HG03196 (cell line): ENCODE measurements at regions not wholly inside any gene's neighbourhood (a gene's known extent, or its start where the extent isn't known, plus 50 kb on each side); places are given as distances from the start of the nearest gene placed in this dataset.

Experiments
- ATAC-seq: cut with Tn5 transposase; IDR thresholded peaks from one replicate; pipeline ENCODE4 v1.9.1; 2021; ENCODE audit not compliant: unreplicated experiment

DNA sequence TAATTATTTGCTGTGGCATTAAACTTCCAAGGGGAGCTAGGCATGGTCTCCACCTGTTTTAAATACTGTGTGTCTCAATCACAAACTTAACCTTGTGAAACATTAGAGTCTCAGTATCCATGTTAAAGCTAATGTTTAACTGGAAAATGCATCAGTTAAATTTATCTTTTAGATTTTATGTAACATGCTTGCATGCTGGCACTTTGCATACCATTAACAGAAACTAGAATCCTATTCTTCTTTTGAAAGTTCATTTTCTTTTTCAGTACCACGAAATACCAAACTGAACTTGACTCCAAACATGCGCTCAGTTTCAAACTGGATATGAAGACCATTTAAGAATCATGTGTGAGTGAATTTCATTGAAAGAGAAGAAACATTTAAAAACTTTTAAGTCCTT lies 328.9 kb upstream of the SLC10A2 start:
- ATAC-seq, result no peak

DNA sequence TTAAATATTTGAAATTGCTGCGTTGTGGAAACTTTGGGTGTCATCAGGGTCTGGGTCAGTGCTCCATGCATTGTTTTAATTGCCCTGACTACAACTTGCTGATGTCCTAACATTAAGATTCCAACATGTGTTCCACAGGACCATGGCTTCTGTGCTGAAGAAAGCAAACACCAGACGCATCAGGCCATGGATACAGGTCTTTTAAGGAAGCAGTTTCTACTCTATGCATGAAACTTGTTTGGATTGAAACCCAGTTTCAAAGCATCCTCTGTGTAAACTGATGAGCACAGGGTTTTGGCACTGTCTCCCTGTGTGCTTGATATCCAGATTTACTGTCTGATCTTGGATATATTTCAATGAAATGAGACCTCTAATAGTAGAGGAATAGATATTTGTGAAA lies 328.4 kb upstream of the SLC10A2 start:
- no peak for ATAC-seq

DNA sequence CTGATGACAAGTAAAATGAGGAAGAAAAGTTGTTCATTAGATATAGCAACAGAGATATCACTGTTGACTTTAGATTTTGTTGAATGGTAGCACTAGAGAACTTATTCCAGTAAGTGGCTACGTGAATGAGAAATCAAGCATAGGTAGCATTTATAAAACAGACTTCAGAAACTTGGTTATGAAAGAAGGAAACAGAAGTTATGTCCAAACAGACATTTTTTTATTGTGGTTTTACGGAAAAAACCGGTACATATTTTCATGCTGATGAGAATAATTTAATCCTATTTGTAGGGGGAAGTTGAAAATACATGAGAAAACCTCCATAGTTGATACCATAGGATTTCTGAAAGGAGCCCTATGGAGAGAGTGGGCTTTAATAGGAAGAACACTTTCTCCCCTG lies 325.7 kb upstream of the SLC10A2 start:
- ATAC-seq, result no peak

DNA sequence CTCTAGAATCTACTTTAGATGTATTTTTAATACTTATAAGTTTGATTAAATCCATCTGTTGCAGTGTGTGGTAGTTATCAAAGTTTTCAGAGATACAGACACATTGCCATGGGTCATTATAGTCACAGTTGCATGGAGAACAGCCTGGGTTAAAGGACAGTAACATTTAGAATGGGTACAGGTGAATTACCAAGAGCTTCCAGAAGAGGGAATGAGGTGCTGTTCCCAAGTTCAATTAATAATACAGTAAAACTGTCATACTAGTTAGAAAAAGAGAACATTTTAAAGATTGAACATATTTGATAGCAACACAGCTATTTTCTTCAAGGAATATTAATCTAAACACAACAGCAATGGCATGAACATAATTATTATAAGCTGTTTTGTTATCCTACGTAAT lies 322.6 kb upstream of the SLC10A2 start:
- ATAC-seq, result no peak

DNA sequence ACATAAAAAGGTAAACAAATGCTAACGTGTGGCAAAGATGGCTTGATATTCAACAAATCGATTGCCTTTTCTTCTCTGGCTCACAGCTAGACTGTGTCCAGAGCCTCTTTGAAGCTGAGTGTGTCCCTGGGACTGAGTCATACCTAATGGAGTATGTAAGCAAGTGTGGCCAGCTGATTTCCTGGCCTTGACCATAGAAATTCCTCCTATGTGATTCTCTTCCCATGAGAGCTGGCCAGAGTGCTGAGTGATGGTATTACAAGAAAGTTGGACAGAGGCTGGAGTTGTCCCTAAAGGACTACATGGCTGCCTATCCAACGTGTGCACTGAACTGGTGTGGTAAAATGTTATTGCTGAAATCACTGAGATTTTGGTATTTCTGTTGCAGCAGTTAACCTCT lies 320.1 kb upstream of the SLC10A2 start:
- no peak for ATAC-seq

DNA sequence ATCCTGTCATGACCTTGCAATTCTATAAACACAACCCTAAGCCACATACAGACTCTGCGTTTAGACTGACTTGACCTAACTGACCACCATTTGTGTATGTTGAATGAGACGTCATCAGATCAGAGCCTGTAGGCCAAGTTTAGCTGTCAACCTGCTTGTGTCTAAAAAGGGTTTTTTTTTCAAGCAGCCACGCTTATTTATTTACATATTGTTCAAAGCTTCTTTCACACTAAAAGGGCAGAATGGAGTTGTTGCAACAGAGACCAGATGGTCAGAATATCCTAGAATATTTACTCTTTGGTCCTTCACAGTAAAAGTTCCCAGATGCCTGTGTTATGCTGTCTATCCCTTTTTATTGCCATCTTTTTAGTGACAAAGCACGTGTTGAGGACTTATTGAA lies 307.7 kb upstream of the SLC10A2 start:
- no peak for ATAC-seq

DNA sequence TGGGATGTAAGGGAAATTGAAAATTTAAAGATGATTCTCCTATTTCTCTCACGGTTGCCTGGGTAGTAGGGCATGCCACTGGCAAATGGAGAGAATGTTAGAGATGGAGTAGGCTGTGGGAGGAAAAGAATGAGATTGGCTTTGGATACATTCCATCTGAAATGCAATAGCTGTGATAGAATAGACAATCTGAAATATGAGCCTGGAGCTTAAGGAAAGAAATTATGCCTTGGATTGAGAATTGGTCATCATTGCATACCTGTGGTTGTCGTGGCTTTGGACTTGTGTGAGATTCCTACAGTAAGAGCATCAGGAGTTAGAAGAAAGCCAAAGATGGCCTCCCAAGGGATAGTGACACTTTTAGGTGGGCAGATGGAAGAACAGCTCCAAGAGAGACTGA lies 305.1 kb upstream of the SLC10A2 start:
- ATAC-seq, result no peak

DNA sequence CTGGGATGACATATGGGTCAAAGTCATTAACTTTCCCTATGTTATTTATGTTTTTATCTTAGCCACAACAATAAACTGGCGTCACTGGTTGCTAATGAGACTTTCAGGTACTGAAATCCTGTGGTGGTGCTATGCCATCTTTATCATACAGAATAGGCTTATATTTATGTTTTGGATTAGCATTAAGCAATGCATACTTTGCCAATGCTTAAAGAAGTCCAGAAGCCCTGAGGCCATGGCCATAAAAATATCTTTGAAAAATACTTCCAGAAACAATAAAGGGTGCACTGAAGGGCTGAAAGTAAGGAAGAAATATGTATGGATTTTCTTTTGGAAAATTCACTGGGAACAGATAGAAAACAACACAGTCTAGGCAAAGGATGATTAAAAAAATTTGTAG lies 304.6 kb upstream of the SLC10A2 start:
- ATAC-seq, result no peak

DNA sequence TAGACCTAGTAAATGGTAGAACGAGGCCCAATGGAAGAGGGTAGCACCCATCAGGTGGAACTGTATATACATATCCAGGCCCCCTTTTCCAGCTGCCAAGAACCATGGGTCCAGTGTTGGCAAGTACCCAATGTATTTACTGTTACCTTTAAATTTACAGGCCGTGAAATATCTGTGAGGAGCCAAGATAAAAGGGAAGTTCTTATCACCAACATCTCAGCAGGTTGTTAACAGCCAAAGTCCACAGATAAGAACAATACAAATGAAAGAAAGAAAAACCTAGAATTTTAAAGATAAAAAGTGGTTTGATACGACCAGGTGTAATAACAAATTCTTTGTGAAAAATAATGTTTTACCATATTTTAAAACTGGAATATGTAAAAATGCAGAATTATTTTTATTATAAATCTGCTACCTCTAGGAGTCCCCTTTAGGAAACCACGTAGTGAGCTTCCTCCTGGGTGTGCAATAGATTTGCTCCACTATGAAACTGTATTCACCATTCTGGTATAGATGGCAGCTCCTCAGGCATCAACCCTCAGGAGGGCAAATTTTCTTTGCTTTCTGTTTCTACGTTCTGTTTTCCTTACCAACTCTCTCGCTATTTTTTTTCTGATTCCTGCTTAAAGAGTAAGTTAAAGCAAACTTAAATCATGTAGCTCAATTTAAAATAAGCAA lies 292.2 kb upstream of the SLC10A2 start:
- no peak for ATAC-seq

DNA sequence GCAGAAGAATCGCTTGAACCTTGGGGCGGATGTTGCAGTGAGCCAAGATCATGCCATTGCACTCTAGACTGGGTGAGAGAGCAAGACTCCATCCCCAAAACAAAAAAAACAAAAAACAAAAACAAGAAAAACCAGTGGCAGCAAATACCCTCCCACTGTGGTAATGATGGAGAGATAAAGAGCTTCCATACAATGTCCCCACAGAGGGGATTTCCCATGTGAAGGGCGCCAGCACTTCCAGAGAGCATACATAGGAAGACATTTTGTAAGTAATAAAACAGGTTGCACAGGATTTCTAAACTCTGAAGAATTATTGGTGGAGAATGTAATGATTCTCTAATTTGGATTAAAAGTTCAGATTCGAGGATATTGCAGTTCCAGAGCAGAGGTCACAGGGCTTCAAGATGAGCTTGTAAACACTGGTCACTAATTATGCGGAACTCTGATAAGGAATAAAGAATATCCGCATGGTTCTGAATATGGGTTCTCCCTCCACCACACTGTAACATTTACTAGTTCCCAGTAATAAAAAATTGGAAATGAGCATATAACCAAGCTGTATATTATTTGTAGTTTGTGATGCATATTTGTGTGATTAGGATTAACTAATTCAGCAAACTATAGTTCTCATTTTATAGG lies 290.1 kb upstream of the SLC10A2 start:
- ATAC-seq, result no peak

DNA sequence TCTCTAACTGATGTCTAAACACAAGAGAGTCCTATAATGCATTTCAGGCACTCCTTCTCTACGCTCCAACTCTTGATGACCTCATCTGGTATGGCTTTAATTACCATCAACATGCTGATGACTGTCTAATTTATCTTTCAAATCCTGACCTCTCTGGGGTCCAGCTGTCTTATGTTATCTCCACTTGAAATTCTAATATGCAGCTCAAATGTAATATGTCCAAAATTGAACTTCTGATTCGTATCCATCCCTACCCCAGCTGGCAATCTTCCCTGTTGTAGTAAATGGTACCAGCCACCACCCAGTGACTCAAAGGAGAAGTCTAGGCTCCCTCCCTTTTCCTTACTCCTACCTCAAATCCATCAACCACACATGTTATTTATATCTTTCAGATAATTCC lies 288.0 kb upstream of the SLC10A2 start:
- ATAC-seq, result no peak

DNA sequence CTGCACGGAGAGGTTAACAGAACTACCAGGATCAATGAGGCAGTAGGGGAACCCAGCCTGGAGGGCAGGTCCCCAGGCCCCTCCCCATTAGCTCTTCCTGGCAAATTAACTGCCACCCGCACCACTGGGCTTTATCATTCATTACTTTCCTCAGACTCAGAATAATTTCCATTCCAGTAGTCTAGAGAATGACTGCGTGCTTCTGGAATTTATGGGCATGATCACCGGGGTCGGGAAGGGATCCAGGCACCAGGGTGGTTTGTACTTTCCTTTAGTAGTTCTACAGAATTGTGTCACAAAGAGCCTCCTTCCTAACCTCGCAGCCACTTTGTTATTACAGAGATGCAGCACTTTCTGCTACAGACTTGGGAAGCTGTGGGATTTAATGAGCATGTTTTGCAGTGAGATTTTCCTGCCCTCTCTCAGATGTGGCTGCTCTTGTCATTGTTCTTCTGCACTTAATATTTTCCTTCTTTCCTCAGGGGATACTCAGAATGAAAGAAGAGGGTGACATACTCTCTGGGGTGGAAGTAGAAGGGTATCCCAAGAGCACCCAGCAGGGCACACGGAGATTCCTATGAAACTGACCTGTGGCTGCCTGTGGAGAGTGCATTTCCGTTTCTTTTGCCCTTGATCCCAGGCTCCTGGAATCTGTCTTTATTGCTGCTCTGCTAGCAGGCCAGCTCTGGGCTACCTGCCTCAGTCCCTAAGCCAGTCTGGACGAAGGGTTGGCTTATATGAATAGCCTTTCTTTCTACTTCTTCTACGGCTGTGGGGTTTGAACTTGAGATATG lies 285.0 kb upstream of the SLC10A2 start:
- ATAC-seq, result no peak

DNA sequence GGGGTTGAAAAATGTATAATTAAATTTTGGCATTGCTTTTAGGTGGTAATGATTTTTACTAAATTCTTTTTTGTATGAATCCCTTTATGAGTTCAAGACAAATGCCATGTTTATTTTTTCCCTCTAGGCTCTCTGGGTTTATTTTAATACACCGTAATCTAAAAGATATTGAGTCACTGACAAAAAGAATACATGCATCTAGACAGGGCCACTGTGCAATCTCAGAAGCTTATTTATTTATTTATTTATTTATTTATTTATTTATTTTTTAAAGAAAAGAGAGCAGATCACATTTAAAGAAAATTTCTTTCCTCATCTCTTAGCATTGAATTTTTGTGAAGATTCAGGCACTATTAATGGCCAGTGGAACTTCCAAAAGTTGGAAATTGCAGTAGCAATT lies 283.9 kb upstream of the SLC10A2 start:
- ATAC-seq, result no peak

DNA sequence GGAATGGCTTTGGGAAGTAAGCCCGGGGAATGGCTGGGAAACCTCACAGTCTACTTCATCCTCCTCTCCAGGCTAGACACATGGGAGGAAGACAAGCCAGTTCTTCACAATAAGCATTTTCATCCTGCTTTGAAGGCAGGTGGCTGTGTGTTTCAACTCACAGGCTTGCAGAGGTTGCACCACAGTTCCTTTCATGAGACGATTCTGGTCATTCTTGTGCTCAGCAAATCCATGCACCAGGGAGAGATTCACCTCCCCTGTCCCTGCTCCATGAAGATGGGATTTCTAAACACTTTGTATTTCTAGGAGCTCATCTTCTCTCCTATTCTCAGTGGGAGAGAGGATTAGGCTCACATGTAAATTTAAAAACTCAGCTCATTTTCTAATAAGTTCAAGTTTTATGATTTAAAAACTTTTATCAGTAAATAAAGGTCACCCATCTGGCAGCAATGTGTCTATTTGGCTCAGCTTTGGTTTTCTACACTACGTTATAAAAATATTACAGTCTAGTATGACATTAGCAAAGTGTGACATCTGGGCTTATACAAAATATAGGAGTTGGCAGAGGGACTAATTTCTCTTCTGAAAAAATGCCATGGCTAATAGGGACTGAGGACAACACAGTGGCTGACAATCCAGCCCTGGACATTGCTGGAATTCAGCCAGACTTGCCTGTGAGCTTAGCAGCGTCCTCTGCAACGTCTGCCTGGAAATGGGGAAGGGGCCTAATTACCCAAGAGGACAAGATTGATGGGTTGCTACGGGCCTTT lies 283.2 kb upstream of the SLC10A2 start:
- no peak for ATAC-seq

DNA sequence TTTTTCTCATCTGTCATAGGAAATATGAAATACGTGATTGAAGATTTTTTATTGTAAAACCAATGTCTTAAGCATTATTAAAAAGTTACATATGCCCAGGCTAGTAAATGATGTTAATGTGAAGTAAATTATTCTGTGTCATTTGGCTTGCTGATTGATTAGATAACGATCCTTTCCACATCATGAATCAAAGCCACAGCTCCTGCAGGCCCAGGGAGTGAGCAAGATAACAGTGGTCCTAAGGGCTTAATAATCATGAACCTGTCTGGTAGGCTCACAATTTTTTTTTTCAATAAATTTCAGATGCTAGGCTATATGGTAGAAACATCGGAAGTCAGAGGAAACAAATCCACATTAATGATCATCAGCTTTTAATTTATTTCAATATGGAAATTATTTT lies 269.0 kb upstream of the SLC10A2 start:
- no peak for ATAC-seq

DNA sequence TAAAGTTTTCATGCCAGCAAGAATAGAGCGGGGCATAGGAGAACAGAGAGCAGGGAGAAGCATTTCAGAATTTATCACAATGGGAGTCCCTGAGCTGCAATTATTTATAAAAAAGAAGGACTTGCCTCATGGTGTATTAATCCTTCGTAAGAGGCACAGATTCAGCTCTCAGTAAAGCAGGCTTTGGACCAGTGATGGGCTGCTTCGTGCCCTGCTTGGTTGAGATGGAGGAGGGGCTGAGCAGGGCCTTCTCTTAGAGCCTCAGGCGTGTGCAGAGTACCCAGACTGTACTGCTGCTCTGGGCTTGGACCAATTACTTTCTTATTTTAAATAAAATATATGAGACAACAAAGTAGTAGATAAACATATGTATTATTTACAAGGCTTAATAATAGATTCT lies 265.7 kb upstream of the SLC10A2 start:
- no peak for ATAC-seq

DNA sequence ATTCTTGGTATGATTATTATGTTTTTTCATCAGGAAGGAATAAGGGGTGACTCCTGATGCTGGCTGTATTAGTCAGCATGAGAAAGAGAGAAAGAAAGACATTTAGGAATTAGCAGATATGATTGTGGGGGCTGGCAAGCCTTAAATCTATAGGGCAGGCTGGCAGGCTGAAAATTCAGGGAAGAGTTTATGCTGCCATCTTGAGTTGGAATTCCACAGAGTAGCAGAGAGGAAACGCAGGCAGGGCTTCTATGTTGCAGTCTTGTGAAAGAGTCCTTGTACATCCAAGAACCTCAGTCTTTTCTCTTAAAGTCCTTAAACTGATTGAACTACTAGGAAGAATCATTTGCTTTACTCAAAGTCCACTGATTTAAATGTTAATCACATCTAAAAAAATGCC lies 262.7 kb upstream of the SLC10A2 start:
- no peak for ATAC-seq

DNA sequence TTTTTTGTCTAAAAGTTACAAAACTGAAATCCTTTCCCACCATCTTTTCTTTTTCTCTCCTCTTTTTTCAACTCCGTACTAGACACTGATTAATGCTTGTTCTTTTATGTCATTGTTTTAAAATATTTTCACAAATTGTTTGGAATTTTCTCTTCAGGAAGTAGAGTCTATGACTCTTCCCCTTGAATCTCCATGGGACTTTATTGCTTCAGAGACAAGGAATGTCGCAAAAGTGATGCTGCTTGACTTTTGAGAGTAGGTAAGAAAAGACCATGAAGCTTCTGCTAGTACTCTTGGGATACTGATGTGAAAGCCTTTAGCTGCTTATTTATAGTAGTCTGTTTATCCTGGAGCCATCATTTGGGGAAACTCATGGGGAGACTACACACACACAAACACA lies 260.1 kb upstream of the SLC10A2 start:
- ATAC-seq, result no peak

DNA sequence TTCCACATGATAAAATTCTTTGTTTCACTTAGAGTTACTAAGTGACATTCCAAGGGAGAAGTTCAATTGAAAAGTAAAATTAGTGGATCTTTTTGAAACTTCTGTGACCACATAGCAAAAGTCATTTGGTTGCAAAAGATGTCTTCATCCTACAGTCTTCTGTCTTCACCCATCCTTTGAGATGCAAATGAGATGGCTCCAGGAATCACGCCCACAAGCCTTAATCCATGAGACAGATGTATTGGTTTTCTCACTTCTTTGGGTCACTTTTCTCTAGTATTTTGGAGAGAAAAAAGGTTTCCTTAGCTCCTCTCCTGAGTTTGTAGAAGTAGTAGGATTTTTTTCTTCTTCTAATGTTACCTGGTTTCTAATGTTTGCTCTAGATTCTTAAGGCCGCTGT lies 259.5 kb upstream of the SLC10A2 start:
- ATAC-seq, result no peak

DNA sequence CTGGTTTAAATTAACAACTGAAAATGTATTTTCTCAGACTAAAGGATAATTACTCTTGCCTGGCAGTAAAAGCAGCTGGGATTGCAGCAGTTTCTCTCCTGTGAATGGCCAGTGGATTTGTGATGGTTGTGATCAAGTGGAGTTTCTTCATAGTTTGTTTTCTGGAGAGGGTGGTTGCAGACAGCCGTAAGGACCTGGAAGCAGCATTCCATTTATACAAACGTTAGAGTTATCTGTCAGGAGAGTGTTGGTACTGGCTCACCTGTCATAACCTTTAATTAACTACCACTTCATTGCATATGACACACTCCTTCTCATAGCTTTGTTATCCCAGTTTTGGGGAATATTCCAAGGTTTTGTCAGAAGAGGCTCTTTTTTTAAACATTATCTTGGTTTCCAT lies 258.4 kb upstream of the SLC10A2 start:
- ATAC-seq, result no peak

DNA sequence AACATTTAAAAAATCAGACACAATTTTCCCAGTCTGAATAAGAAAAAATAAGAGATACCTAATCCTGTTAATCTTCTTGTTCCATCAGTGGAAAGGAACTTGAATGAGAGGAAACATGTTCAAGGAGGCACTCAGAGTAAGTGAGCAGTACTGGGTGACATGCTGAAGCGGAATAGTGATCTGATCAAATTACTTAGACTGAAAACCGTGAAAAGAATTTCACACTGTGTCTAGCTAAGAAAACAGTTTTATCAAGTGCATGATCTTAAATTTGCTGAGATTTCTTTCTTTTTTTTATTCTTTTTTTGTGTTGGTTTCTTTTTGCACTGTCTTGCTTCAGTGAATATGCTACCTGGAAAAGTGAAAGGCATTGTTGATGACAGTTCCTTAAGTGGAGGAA lies 249.5 kb upstream of the SLC10A2 start:
- ATAC-seq, result no peak

DNA sequence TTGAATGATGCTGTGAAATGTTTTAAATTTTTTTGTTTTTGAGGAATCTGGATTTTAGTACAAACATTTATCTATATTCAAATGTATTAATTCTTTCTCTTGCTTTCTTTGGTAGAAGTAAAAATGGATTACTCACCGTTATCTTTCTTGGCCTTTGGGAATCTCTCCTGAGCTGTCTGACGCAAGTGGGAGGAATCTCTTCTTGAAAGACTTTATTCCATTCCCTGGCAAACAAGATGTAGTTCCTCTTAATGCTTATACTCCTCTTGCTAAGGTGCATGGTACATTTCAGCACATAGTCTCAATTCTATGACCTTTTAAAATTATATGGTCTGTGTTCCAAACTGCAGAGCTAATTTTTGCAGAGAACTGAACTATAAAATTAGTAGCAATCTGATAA lies 246.2 kb upstream of the SLC10A2 start:
- no peak for ATAC-seq
